ENCODE measurements at regions not wholly inside any gene's neighbourhood (a gene's known extent, or its start where the extent isn't known, plus 50 kb on each side); places are given as distances from the start of the nearest gene placed in this dataset.
A peak's percentile ranks its signal among the peaks of the same experiment; 100 is the strongest.

- TF ChIP-seq EP300 (IDR thresholded peaks at IDR 0.05; ENCODE audit: low read depth) (no peak), POLR2A (IDR thresholded peaks at IDR 0.05) (no peak), POLR2AphosphoS5 (IDR thresholded peaks at IDR 0.05) (no peak)
- TF ChIP-seq, protein P1, sequence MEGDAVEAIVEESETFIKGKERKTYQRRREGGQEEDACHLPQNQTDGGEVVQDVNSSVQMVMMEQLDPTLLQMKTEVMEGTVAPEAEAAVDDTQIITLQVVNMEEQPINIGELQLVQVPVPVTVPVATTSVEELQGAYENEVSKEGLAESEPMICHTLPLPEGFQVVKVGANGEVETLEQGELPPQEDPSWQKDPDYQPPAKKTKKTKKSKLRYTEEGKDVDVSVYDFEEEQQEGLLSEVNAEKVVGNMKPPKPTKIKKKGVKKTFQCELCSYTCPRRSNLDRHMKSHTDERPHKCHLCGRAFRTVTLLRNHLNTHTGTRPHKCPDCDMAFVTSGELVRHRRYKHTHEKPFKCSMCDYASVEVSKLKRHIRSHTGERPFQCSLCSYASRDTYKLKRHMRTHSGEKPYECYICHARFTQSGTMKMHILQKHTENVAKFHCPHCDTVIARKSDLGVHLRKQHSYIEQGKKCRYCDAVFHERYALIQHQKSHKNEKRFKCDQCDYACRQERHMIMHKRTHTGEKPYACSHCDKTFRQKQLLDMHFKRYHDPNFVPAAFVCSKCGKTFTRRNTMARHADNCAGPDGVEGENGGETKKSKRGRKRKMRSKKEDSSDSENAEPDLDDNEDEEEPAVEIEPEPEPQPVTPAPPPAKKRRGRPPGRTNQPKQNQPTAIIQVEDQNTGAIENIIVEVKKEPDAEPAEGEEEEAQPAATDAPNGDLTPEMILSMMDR (IDR thresholded peaks at IDR 0.05): no peak
- DNase-seq: no peak
- intact Hi-C loops (cut with DNase I; ENCODE audit: low total_unique reads) (loop anchor here (2.0 kb wide), 1 partner anchor 47 kb away; no protein-coding TSS in a partner anchor), in situ Hi-C loops (cut with MboI; ENCODE audit: low pct_ligation_motif_present in 1 of 4, low pct_unique_long_range_greater_than_20kb in 1 of 4, low sequenced_read_pairs in 3 of 4) (no loop called here)
- Histone ChIP-seq H3K27ac (no peak overlapping the region), H3K4me3 (no peak overlapping the region), H3K4me1 (no peaks in the 10 kb centered on the region), H3K27me3 (no peaks in the 10 kb centered on the region), H3K36me3 (no peaks in the 10 kb centered on the region), H3K9me3 (no peaks in the 10 kb centered on the region)
- WGBS, 2 donors (ENCODE audit: low coverage in 1 of 2): 31 to 40% methylated on average over 1 to 2 of the region's 2 CpGs
Measured at GRCh38 chrX:7779644-7780043, 63.3 kb upstream of the VCX start.

DNA sequence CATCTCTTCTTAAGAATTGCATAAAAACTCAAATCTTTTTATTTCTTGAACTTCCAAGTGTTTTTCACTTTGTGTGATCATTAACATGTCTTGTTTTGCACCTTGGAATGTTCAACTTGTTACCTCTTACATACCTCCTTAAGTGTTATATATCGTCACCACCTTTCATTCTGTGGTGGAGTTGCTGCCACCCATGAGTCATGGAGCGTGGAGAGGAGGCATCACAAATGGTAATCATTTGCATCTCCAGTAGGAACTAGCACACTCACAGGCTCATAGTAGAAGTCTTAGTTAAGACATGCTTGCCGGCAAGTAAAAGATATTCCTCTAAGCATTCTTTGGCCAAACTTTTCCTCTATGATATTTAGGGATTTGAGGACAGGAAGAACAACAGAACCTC lies 67.0 kb upstream of the VCX start:
- H3K9me3 ChIP-seq: no peaks in the 10 kb centered on the region
- no peak overlapping the region for H3K27ac ChIP-seq
- TF ChIP-seq EP300 (IDR thresholded peaks at IDR 0.05; ENCODE audit: low read depth): no peak
- TF ChIP-seq POLR2A (IDR thresholded peaks at IDR 0.05): no peak
- no peak for TF ChIP-seq POLR2AphosphoS5 (IDR thresholded peaks at IDR 0.05)
- TF ChIP-seq, protein P1 (IDR thresholded peaks at IDR 0.05): no peak
- no peak for DNase-seq
- no peaks in the 10 kb centered on the region for H3K27me3 ChIP-seq
- intact Hi-C loops (cut with DNase I; ENCODE audit: low total_unique reads): no loop called here
- no peak overlapping the region for H3K4me3 ChIP-seq
- H3K4me1 ChIP-seq: no peaks in the 10 kb centered on the region
- in situ Hi-C loops (cut with MboI; ENCODE audit: low pct_ligation_motif_present in 1 of 4, low pct_unique_long_range_greater_than_20kb in 1 of 4, low sequenced_read_pairs in 3 of 4): no loop called here
- 84% methylated on average over 3 of the region's 3 CpGs; no CpG with 5 or more reads in 1 of the 2 donors for WGBS, 2 donors (ENCODE audit: low coverage in 1 of 2)
- no peaks in the 10 kb centered on the region for H3K36me3 ChIP-seq

DNA sequence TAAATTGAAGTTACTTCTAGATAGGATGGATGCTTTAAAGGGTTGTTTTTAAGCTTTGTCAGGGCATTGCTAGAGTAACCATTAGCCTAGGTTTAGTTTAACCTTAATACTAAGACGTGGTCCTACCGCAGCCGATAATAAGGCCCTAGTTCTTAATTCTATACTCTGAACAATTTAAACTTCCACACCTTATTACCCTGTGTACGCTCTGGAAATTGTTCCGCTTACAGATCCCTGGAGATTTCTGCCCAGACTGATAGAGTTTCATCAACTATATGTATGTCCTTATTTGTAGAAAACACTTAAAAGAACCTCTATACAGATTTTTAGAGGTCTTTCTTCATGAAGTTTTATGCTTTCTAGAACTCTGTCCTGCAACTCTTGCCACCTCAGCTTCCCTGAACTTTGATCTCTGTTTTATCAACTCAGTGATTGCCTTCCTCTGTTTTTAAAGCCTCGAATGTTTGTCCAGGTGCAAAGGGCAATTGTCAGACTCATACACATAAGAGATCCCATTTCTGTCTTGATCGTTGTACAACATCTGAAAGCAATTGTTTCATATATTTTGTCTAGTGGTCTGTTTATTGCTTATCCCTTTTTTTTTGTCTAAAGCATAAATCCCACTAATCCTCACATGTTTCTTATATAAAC lies 71.1 kb upstream of the VCX start:
- DNase-seq: peak; percentile 22
- WGBS, 2 donors (ENCODE audit: low coverage in 1 of 2): 49 to 66% methylated on average over 3 to 7 of the region's 7 CpGs

GRCh38 chrX:7759830-7760229 lies 83.1 kb upstream of the VCX start:
- H3K9me3 ChIP-seq: no peaks in the 10 kb centered on the region
- TF ChIP-seq EP300 (IDR thresholded peaks at IDR 0.05; ENCODE audit: low read depth) (no peak), POLR2A (IDR thresholded peaks at IDR 0.05) (no peak), POLR2AphosphoS5 (IDR thresholded peaks at IDR 0.05) (no peak)
- TF ChIP-seq, protein P1 (IDR thresholded peaks at IDR 0.05): no peak
- 70% methylated on average over 1 of the region's 1 CpG; no CpG with 5 or more reads in 1 of the 2 donors for WGBS, 2 donors (ENCODE audit: low coverage in 1 of 2)
- in situ Hi-C loops (cut with MboI; ENCODE audit: low pct_ligation_motif_present in 1 of 4, low pct_unique_long_range_greater_than_20kb in 1 of 4, low sequenced_read_pairs in 3 of 4): no loop called here
- no peak overlapping the region for H3K4me3 ChIP-seq
- intact Hi-C loops (cut with DNase I; ENCODE audit: low total_unique reads): no loop called here
- no peak for DNase-seq
- H3K36me3 ChIP-seq: no peaks in the 10 kb centered on the region
- no peaks in the 10 kb centered on the region for H3K27me3 ChIP-seq
- H3K4me1 ChIP-seq: no peaks in the 10 kb centered on the region
- H3K27ac ChIP-seq: no peak overlapping the region

More for the DNA sequence above, 71.1 kb upstream of the VCX start:
- Histone ChIP-seq H3K4me3 (no peak overlapping the region), H3K27ac (peak overlapping the region in 3 of 4 donors; percentile 12 to 63 (median 28)), H3K27me3 (no peaks in the 10 kb centered on the region), H3K9me3 (no peaks in the 10 kb centered on the region), H3K36me3 (no peaks in the 10 kb centered on the region), H3K4me1 (no peaks in the 10 kb centered on the region)
- intact Hi-C loops (cut with DNase I; ENCODE audit: low total_unique reads): no loop called here
- TF ChIP-seq POLR2A (IDR thresholded peaks at IDR 0.05): no peak
- TF ChIP-seq, protein P1 (IDR thresholded peaks at IDR 0.05): no peak
- TF ChIP-seq EP300 (IDR thresholded peaks at IDR 0.05; ENCODE audit: low read depth): no peak
- no peak for TF ChIP-seq POLR2AphosphoS5 (IDR thresholded peaks at IDR 0.05)
- in situ Hi-C loops (cut with MboI; ENCODE audit: low pct_ligation_motif_present in 1 of 4, low pct_unique_long_range_greater_than_20kb in 1 of 4, low sequenced_read_pairs in 3 of 4): no loop called here
